ENCODE measurements at regions not wholly inside any gene's neighbourhood (a gene's known extent, or its start where the extent isn't known, plus 50 kb on each side); places are given as distances from the start of the nearest gene placed in this dataset.

- Histone ChIP-seq H3K9me3 (no peaks in the 10 kb centered on the region), H3K27me3 (0 out of 2 replicates have a peak, but pooled peaks cover 2% of the 10 kb centered on the region), H3K4me1 (no peaks in the 10 kb centered on the region), H3K36me3 (no peaks in the 10 kb centered on the region), H3K4me3 (ENCODE audit: low read depth, low read length) (no peak overlapping the region)
- DNase-seq, result no peak
- TF ChIP-seq, protein P1, sequence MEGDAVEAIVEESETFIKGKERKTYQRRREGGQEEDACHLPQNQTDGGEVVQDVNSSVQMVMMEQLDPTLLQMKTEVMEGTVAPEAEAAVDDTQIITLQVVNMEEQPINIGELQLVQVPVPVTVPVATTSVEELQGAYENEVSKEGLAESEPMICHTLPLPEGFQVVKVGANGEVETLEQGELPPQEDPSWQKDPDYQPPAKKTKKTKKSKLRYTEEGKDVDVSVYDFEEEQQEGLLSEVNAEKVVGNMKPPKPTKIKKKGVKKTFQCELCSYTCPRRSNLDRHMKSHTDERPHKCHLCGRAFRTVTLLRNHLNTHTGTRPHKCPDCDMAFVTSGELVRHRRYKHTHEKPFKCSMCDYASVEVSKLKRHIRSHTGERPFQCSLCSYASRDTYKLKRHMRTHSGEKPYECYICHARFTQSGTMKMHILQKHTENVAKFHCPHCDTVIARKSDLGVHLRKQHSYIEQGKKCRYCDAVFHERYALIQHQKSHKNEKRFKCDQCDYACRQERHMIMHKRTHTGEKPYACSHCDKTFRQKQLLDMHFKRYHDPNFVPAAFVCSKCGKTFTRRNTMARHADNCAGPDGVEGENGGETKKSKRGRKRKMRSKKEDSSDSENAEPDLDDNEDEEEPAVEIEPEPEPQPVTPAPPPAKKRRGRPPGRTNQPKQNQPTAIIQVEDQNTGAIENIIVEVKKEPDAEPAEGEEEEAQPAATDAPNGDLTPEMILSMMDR (IDR thresholded peaks at IDR 0.05; ENCODE audit: low read depth, low read length), result no peak
Measured at GRCh38 chr16:74117798-74118197, 178.8 kb upstream of the PSMD7 start.

DNA sequence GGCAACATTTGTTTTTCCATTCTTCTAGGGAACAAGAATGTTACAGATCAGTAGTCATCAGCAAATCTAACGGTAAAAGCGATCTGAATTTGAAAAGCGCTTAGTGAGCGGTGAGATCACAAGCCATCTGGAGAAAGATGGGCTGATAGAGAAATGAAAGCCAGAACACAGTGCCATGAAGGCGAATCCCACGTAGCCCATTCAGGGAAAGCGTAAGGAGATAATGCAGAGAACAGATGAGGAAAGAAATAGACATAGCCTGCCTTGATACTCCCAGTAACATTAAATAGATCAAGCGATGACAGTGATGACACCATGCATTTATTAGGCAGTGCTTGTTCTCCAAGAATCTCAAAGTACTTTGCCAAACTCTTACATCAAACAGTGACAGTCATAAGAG, 183.1 kb upstream of the PSMD7 start:
- Histone ChIP-seq H3K4me1 (no peaks in the 10 kb centered on the region), H3K27me3 (0 out of 2 replicates have a peak, but pooled peaks cover 2% of the 10 kb centered on the region), H3K9me3 (no peaks in the 10 kb centered on the region), H3K36me3 (no peaks in the 10 kb centered on the region), H3K4me3 (ENCODE audit: low read depth, low read length) (no peak overlapping the region)
- no peak for DNase-seq
- TF ChIP-seq, protein P1 (IDR thresholded peaks at IDR 0.05; ENCODE audit: low read depth, low read length), result no peak

- no peak overlapping the region for H3K4me3 ChIP-seq (ENCODE audit: low read depth, low read length)
- TF ChIP-seq, protein P1 (IDR thresholded peaks at IDR 0.05; ENCODE audit: low read depth, low read length), result no peak
- 0 out of 2 replicates have a peak, but pooled peaks cover 2% of the 10 kb centered on the region for H3K27me3 ChIP-seq
- H3K9me3 ChIP-seq, result no peaks in the 10 kb centered on the region
- H3K4me1 ChIP-seq, result no peaks in the 10 kb centered on the region
- no peak for DNase-seq
- H3K36me3 ChIP-seq, result no peaks in the 10 kb centered on the region
Measured at GRCh38 chr16:74111456-74111982, 185.1 kb upstream of the PSMD7 start.

DNA sequence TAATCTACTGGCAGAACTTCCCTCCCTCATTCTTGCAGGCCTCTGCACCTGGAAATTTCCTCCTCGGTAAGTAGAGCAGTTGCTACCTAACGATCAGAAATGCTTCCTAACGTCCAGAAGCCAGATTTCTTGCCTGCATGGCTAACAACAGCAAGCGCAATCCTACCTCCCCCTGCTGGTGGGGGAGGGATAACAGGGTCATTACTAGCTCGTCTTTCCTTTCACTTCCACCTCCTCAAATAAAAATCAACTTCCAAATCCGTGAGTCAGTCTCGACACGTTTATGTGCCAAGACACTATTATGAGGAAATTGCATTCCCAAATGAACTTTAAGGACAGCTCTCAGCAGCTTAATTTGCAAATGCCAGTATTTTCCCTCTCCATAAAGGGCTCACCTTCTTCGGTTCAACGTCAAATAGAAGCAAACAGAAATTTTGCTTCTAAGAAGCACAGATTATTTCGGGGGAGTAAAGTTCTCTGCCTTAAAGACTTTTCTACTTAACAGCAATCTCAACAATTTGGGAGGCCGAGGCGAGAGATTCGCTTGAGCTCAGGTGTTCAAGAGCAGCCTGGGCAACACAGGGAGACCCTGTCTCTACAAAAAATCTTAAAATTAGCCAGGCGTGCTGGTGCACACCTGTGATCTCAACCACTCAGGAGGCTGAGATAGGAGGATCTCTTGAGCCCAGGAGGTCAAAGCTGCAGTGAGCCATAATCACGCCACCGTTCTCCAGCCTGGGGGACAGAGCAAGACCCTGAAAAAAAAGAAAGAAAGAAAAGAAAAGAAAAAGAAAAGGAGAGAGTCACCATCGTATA, 188.6 kb upstream of the PSMD7 start:
- Histone ChIP-seq H3K27me3 (no peaks in the 10 kb centered on the region), H3K36me3 (no peaks in the 10 kb centered on the region), H3K4me3 (ENCODE audit: low read depth, low read length) (no peak overlapping the region), H3K4me1 (no peaks in the 10 kb centered on the region), H3K9me3 (no peaks in the 10 kb centered on the region)
- TF ChIP-seq, protein P1 (IDR thresholded peaks at IDR 0.05; ENCODE audit: low read depth, low read length), result peak; percentile 92
- DNase-seq, result peak; percentile 63

- Histone ChIP-seq H3K9me3 (no peaks in the 10 kb centered on the region), H3K27me3 (no peaks in the 10 kb centered on the region), H3K36me3 (no peaks in the 10 kb centered on the region), H3K4me3 (ENCODE audit: low read depth, low read length) (no peak overlapping the region), H3K4me1 (no peaks in the 10 kb centered on the region)
- DNase-seq, result no peak
- TF ChIP-seq, protein P1 (IDR thresholded peaks at IDR 0.05; ENCODE audit: low read depth, low read length), result no peak
Measured at GRCh38 chr16:74104022-74104421, 192.6 kb upstream of the PSMD7 start.
